IPS DF 4.7 (cell line): ENCODE measurements at regions not wholly inside any gene's neighbourhood (a gene's known extent, or its start where the extent isn't known, plus 50 kb on each side); places are given as distances from the start of the nearest gene placed in this dataset.
"Not testable (repeated sequence)": the region's sequence is repeated elsewhere in the genome, so short reads cannot be mapped to it uniquely, and the experiment has no call there.

Experiments used
- DNase-seq: peaks from one replicate; pipeline ENCODE4 v3.0.0-alpha.2; 2013; ENCODE audit warnings: low spot score; ENCODE audit errors: extremely low read depth

- not testable (repeated sequence) for DNase-seq
Measured at GRCh38 chr1:219863816-219864215, 64.5 kb downstream of the SLC30A10 start.

GRCh38 chr1:219862366-219862765, 66.0 kb downstream of the SLC30A10 start:
- DNase-seq = no peak

- no peak for DNase-seq
Measured at GRCh38 chr1:219858980-219859379, 69.4 kb downstream of the SLC30A10 start.

GRCh38 chr1:219847215-219847855, 81.0 kb downstream of the SLC30A10 start:
- DNase-seq = no peak

GRCh38 chr1:219839595-219839994, 88.8 kb downstream of the SLC30A10 start:
- DNase-seq = not testable (repeated sequence)

- no peak for DNase-seq
Measured at GRCh38 chr1:219837994-219838294, 90.4 kb downstream of the SLC30A10 start.

- DNase-seq = peak; percentile 58
Measured at GRCh38 chr1:219837274-219837993, 90.9 kb downstream of the SLC30A10 start.

- no peak for DNase-seq
Measured at GRCh38 chr1:219834314-219834917, 93.9 kb downstream of the SLC30A10 start.

- DNase-seq = no peak
Measured at GRCh38 chr1:219833214-219833815, 95.0 kb downstream of the SLC30A10 start.

GRCh38 chr1:219826290-219826689, 102.1 kb downstream of the SLC30A10 start:
- DNase-seq = no peak

GRCh38 chr1:219825355-219825754, 103.0 kb downstream of the SLC30A10 start:
- no peak for DNase-seq

- DNase-seq = no peak
Measured at GRCh38 chr1:219824338-219824737, 104.0 kb downstream of the SLC30A10 start.

GRCh38 chr1:219820551-219820950, 107.8 kb downstream of the SLC30A10 start:
- no peak for DNase-seq

GRCh38 chr1:219817914-219818313, 110.4 kb downstream of the SLC30A10 start:
- DNase-seq = no peak

GRCh38 chr1:219813294-219813693, 115.1 kb downstream of the SLC30A10 start:
- DNase-seq = no peak

- no peak for DNase-seq
Measured at GRCh38 chr1:219812491-219813203, 115.7 kb downstream of the SLC30A10 start.

GRCh38 chr1:219812086-219812485, 116.3 kb downstream of the SLC30A10 start:
- DNase-seq = no peak

GRCh38 chr1:219810451-219810850, 117.9 kb downstream of the SLC30A10 start:
- no peak for DNase-seq

GRCh38 chr1:219808790-219809189, 119.6 kb downstream of the SLC30A10 start:
- DNase-seq = no peak

GRCh38 chr1:219806642-219807041, 121.7 kb downstream of the SLC30A10 start:
- DNase-seq = no peak

- DNase-seq = no peak
Measured at GRCh38 chr1:219806020-219806419, 122.3 kb downstream of the SLC30A10 start.

- DNase-seq = no peak
Measured at GRCh38 chr1:219805191-219805590, 123.2 kb downstream of the SLC30A10 start.
